Suprapubic skin (tissue), 3 donors: ENCODE measurements at regions not wholly inside any gene's neighbourhood (a gene's known extent, or its start where the extent isn't known, plus 50 kb on each side); places are given as distances from the start of the nearest gene placed in this dataset.

Experiments
- CTCF ChIP-seq, 2 donors: fragments of 200-600 bp in 1 of 2; fragments of 450-650 bp in 1 of 2; sonication (generic) in 1 of 2; IDR thresholded peaks; one replicate each; pipeline ENCODE4 v1.5.1; 2016 to 2019; ENCODE audit warnings: antibody characterized with exemption in 2 of 2, mild to moderate bottlenecking in 1 of 2, moderate library complexity in 1 of 2
- POLR2AphosphoS5 ChIP-seq, 3 donors: sonication (generic); formaldehyde crosslinking; IDR thresholded peaks; one replicate each; pipeline ENCODE4 v1.6.1; 2017; ENCODE audit warnings: antibody characterized with exemption in 3 of 3

- TF ChIP-seq CTCF (IDR thresholded peaks at IDR 0.05) (no peak), POLR2AphosphoS5 (IDR thresholded peaks at IDR 0.05) (no peak)
These were observed 251.5 kb upstream of the SALL3 start for GRCh38 chr18:78727877-78728783.
